AG09319 (cell line): ENCODE measurements at regions not wholly inside any gene's neighbourhood (a gene's known extent, or its start where the extent isn't known, plus 50 kb on each side); places are given as distances from the start of the nearest gene placed in this dataset.

Experiments used
- DNase-seq: peaks from one replicate; pipeline ENCODE4 v3.0.0-alpha.2; 2010; ENCODE audit warnings: low read depth; ENCODE audit errors: extremely low read depth
- TF ChIP-seq, protein P1 (sequence below): IDR thresholded peaks from 2 replicates; pipeline ENCODE4 v1.5.1; 2011; ENCODE audit warnings: low read depth, mild to moderate bottlenecking, inconsistent platforms, low read length, moderate library complexity

DNA sequence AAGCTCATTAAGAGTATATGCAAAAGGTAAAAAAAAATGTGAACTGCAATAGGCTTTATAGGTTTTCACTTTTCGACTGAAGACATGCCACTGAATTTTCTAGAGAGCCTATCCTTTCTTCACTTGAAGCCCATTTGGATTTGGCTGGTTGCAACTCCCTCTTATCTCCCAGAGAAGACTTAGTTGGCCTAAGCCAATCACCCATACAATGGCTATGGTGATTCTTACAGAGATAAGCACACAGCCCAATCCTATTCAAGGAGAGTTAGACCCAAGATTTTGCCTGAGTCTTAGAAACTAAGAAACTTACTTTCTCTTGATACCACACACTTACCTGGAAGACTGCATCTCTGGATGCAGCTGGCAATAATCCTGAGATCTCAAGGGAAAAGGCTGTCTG, 167.3 kb upstream of the PTCHD4 start:
- DNase-seq = no peak
- TF ChIP-seq, protein P1, sequence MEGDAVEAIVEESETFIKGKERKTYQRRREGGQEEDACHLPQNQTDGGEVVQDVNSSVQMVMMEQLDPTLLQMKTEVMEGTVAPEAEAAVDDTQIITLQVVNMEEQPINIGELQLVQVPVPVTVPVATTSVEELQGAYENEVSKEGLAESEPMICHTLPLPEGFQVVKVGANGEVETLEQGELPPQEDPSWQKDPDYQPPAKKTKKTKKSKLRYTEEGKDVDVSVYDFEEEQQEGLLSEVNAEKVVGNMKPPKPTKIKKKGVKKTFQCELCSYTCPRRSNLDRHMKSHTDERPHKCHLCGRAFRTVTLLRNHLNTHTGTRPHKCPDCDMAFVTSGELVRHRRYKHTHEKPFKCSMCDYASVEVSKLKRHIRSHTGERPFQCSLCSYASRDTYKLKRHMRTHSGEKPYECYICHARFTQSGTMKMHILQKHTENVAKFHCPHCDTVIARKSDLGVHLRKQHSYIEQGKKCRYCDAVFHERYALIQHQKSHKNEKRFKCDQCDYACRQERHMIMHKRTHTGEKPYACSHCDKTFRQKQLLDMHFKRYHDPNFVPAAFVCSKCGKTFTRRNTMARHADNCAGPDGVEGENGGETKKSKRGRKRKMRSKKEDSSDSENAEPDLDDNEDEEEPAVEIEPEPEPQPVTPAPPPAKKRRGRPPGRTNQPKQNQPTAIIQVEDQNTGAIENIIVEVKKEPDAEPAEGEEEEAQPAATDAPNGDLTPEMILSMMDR = no peak

DNA sequence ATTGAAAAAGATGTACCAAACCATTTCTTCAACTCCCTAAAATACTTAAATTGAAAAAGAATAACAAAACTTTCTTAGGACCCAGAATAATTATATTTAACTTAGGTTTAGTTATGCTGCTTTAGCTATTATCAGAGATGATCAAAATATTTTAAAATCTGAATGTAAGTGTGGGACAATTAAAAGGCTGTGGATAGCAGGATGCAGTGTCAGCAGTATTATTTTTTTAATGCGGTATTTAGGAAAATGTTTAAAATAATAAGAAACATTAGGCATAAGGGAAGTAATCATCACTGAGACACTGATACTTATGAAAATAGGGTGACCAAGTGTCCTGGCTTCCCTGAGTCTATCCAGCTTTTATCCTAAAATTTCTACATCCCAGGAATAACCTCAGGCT, 161.5 kb upstream of the PTCHD4 start:
- TF ChIP-seq, protein P1 = no peak
- DNase-seq = no peak

DNA sequence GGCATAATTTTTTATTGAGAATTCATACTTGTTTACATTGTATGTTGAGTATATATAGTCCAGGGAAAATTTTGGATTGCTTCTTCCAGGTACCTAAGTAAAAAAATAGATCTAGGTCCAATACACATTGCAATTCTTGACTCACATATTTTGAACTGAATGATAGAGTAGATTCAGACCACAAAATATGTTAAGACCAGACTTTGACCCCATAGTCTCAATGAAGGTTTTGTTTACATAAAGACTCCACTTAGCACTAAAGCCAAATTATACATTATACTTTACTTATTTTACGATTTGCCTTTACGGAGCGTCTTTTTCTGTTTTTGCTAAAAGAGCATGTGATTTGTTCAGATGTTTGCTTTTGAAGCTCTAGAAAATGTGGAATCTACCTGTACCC, 144.1 kb upstream of the PTCHD4 start:
- TF ChIP-seq, protein P1 = no peak
- DNase-seq = no peak

- TF ChIP-seq, protein P1 = no peak
- DNase-seq = no peak
These were observed 138.1 kb upstream of the PTCHD4 start for GRCh38 chr6:48249071-48249470.

DNA sequence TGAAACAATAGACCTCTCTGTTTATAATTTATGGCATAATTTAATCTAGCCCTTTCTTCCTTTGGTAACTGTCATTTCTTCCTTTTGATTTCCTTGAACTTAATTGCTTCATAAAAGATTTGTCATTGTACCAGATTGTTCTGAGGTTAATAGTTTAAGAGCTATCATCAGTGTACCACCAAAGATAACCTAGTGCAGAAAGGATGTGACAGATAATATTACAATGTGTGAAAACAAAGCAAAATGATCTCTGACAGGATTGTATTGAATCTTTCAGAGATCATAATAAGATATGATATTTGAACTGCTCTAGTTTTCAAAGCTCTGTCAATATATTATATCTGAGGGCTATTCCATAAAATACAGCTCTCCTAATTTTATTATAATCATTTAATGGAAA, 132.1 kb upstream of the PTCHD4 start:
- TF ChIP-seq, protein P1 = no peak
- no peak for DNase-seq

DNA sequence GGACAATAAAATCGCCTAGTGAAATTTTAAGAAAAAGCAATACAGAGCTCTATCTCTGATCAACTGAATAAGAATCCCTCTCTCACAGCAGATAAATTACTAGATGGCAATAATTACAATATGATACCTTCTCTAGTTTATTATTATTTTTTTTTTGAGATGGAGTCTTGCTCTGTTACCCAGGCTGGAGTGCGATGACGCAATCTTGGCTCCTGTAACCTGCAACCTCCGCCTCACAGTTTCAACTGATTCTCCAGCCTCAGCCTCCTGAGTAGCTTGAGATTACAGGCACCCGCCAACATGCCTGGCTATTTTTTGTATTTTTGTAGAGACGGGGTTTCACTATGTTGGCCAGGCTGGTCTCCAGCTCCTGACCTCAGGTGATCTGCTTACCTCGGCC, 129.3 kb upstream of the PTCHD4 start:
- DNase-seq = no peak
- TF ChIP-seq, protein P1 = no peak

- no peak for DNase-seq
- TF ChIP-seq, protein P1 = no peak
These were observed 125.4 kb upstream of the PTCHD4 start for GRCh38 chr6:48236375-48236774.
